ENCODE measurements at regions not wholly inside any gene's neighbourhood (a gene's known extent, or its start where the extent isn't known, plus 50 kb on each side); places are given as distances from the start of the nearest gene placed in this dataset.

GRCh38 chr16:85451641-85452363 is 161.3 kb upstream of the GSE1 start:
- no peaks in the 10 kb centered on the region for H3K36me3 Mint-ChIP-seq
- Histone ChIP-seq H3K36me3 (replicated peaks in 1 of 2; ENCODE audit: control insufficient read depth in 1 of 2, insufficient read depth in 2 of 2, low read length in 2 of 2) (no peaks in the 10 kb centered on the region), H3K27me3 (ENCODE audit: control insufficient read depth in 2 of 2, insufficient read depth in 2 of 2, low read length in 2 of 2) (peaks cover 7 to 44% of the 10 kb centered on the region in 2 donors), H3K4me2 (replicated peaks; ENCODE audit: extremely low read depth, low read length, poor library complexity, severe bottlenecking) (no peak overlapping the region), H3K9me3 (replicated peaks in 1 of 2; ENCODE audit: control insufficient read depth in 1 of 2, insufficient read depth in 1 of 2, low read length in 2 of 2) (no peaks in the 10 kb centered on the region), H3K9ac (ENCODE audit: insufficient read depth, low read length, poor library complexity, severe bottlenecking) (no peak overlapping the region), H3K27ac (ENCODE audit: low read depth in 1 of 2, low read length in 2 of 2) (no peak overlapping the region), H3K4me1 (ENCODE audit: control insufficient read depth in 1 of 2, insufficient read depth in 2 of 2, low read length in 2 of 2) (no peaks in the 10 kb centered on the region), H4K20me1 (ENCODE audit: insufficient read depth, low read length) (no peaks in the 10 kb centered on the region), H2AFZ (ENCODE audit: insufficient read depth, low read depth, low read length, poor library complexity, severe bottlenecking) (no peak overlapping the region), H3K4me3 (replicated peaks in 1 of 3; ENCODE audit: low read depth in 2 of 3, low read length in 3 of 3) (no peak overlapping the region), H3K79me2 (ENCODE audit: insufficient read depth, low read length) (no peaks in the 10 kb centered on the region)
- TF ChIP-seq CTCF (IDR thresholded peaks at IDR 0.05): no peak
- H3K27ac Mint-ChIP-seq: no peak overlapping the region
- H3K4me1 Mint-ChIP-seq: peaks cover 7% of the 10 kb centered on the region
- H3K27me3 Mint-ChIP-seq (ENCODE audit: low read depth in 3 of 3): peaks cover 56 to 65% (median 58%) of the 10 kb centered on the region in 3 donors
- peak overlapping the region in 1 of 2 donors; percentile 35 for H3K4me3 Mint-ChIP-seq
- WGBS (ENCODE audit: insufficient coverage): 80% methylated on average over 18 of the region's 32 CpGs
- intact Hi-C loops (cut with micrococcal nuclease): no loop called here
- peaks cover 0 to 5% (median 0%) of the 10 kb centered on the region in 7 donors for H3K9me3 Mint-ChIP-seq
- DNase-seq: no peak

- H4K20me1 ChIP-seq (ENCODE audit: insufficient read depth, low read length): no peaks in the 10 kb centered on the region
- H3K27me3 Mint-ChIP-seq (ENCODE audit: low read depth in 3 of 3): peaks cover 51 to 61% (median 53%) of the 10 kb centered on the region in 3 donors
- no peaks in the 10 kb centered on the region for H3K4me1 ChIP-seq (ENCODE audit: control insufficient read depth in 1 of 2, insufficient read depth in 2 of 2, low read length in 2 of 2)
- no peak for TF ChIP-seq CTCF (IDR thresholded peaks at IDR 0.05)
- 49% methylated on average over 17 of the region's 20 CpGs for whole genome bisulfite sequencing (ENCODE audit: insufficient coverage)
- H3K4me2 ChIP-seq (replicated peaks; ENCODE audit: extremely low read depth, low read length, poor library complexity, severe bottlenecking): no peak overlapping the region
- H3K4me3 Mint-ChIP-seq: peak overlapping the region in 1 of 2 donors; percentile 13
- peaks cover 5% of the 10 kb centered on the region for H3K4me1 Mint-ChIP-seq
- no peak overlapping the region for H3K27ac ChIP-seq (ENCODE audit: low read depth in 1 of 2, low read length in 2 of 2)
- intact Hi-C loops (cut with micrococcal nuclease): no loop called here
- H3K79me2 ChIP-seq (ENCODE audit: insufficient read depth, low read length): no peaks in the 10 kb centered on the region
- peaks cover 0 to 5% (median 0%) of the 10 kb centered on the region in 7 donors for H3K9me3 Mint-ChIP-seq
- H3K36me3 ChIP-seq (replicated peaks in 1 of 2; ENCODE audit: control insufficient read depth in 1 of 2, insufficient read depth in 2 of 2, low read length in 2 of 2): no peaks in the 10 kb centered on the region
- H3K36me3 Mint-ChIP-seq: no peaks in the 10 kb centered on the region
- H3K4me3 ChIP-seq (replicated peaks in 1 of 3; ENCODE audit: low read depth in 2 of 3, low read length in 3 of 3): no peak overlapping the region
- H3K9ac ChIP-seq (ENCODE audit: insufficient read depth, low read length, poor library complexity, severe bottlenecking): no peak overlapping the region
- no peak for DNase-seq
- no peaks in the 10 kb centered on the region for H3K9me3 ChIP-seq (replicated peaks in 1 of 2; ENCODE audit: control insufficient read depth in 1 of 2, insufficient read depth in 1 of 2, low read length in 2 of 2)
- no peak overlapping the region for H3K27ac Mint-ChIP-seq
- no peak overlapping the region for H2AFZ ChIP-seq (ENCODE audit: insufficient read depth, low read depth, low read length, poor library complexity, severe bottlenecking)
- H3K27me3 ChIP-seq (ENCODE audit: control insufficient read depth in 2 of 2, insufficient read depth in 2 of 2, low read length in 2 of 2): peaks cover 7 to 37% of the 10 kb centered on the region in 2 donors
Observed at GRCh38 chr16:85452364-85453193, 160.5 kb upstream of the GSE1 start.

All from CD14-positive monocyte (primary cell).